ENCODE measurements at regions not wholly inside any gene's neighbourhood (a gene's known extent, or its start where the extent isn't known, plus 50 kb on each side); places are given as distances from the start of the nearest gene placed in this dataset.

DNA sequence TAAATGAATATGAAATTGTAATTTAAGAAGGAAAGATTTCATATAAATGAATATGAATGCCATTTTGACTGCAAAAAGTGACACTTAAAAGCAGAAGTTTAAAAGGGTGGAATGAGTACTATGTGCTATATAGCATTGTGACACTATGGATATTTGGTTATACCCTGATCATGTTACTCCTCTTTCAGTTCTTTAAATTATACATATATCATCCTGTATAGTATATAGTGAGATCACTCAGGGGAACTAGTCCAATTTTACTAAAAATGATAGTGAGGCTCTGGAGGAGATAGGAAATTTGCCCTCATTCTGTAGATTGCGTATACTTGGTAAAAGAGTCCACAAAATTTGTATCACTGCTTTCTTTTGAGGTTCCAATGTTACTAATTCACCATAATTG lies 155.7 kb upstream of the BTG1 start:
- no peaks in the 10 kb centered on the region for H4K20me1 ChIP-seq (ENCODE audit: insufficient read depth)
- no peak overlapping the region for H3K27ac ChIP-seq
- no peak overlapping the region for H3K4me2 ChIP-seq
- no peak overlapping the region for H3K4me3 ChIP-seq
- no peaks in the 10 kb centered on the region; the same call in 1 of the 2 replicates for H3K9me3 ChIP-seq (ENCODE audit: insufficient read depth, low read depth)
- H3K27me3 ChIP-seq (ENCODE audit: insufficient read depth, low read depth), result no peaks in the 10 kb centered on the region
- no peaks in the 10 kb centered on the region for H3K9me2 ChIP-seq (ENCODE audit: insufficient read depth)
- H3K4me1 ChIP-seq (replicated peaks; ENCODE audit: insufficient read depth), result no peaks in the 10 kb centered on the region
- POLR2A ChIA-PET (ENCODE audit: unreplicated experiment), result no interaction called here
- no peaks in the 10 kb centered on the region for H3K36me3 ChIP-seq (ENCODE audit: low read depth)
- intact Hi-C loops (cut with micrococcal nuclease; ENCODE audit: unreplicated experiment), result no loop called here
- H3F3A ChIP-seq (ENCODE audit: insufficient read depth, low read depth), result no peaks in the 10 kb centered on the region
- H3K79me2 ChIP-seq (ENCODE audit: low read depth), result no peaks in the 10 kb centered on the region
- BruUV-seq (replicated peaks), result no TSS peak
- CTCF ChIA-PET, result no interaction called here
- H2AFZ ChIP-seq, result no peak overlapping the region
- DNase-seq, result no peak
- no peak for TF ChIP-seq CTCF (conservative IDR thresholded peaks at IDR 0.05)
- no peak for TF ChIP-seq EZH2 (IDR thresholded peaks at IDR 0.05; ENCODE audit: low read depth)

- no TSS peak for BruUV-seq (replicated peaks)
- ChIA-PET POLR2A (ENCODE audit: unreplicated experiment) (no interaction called here), CTCF (no interaction called here)
- no peak overlapping the region for H3K4me3 ChIP-seq
- DNase-seq, result no peak
- intact Hi-C loops (cut with micrococcal nuclease; ENCODE audit: unreplicated experiment), result no loop called here
- H3F3A ChIP-seq (ENCODE audit: insufficient read depth, low read depth), result no peaks in the 10 kb centered on the region
- H3K4me2 ChIP-seq, result no peak overlapping the region
- H3K9me2 ChIP-seq (ENCODE audit: insufficient read depth), result no peaks in the 10 kb centered on the region
- no peak overlapping the region for H3K27ac ChIP-seq
- no peaks in the 10 kb centered on the region for H3K27me3 ChIP-seq (ENCODE audit: insufficient read depth, low read depth)
- H3K4me1 ChIP-seq (replicated peaks; ENCODE audit: insufficient read depth), result no peaks in the 10 kb centered on the region
- H3K79me2 ChIP-seq (ENCODE audit: low read depth), result no peaks in the 10 kb centered on the region
- TF ChIP-seq CTCF (conservative IDR thresholded peaks at IDR 0.05) (no peak), EZH2 (IDR thresholded peaks at IDR 0.05; ENCODE audit: low read depth) (no peak)
- H3K36me3 ChIP-seq (ENCODE audit: low read depth), result no peaks in the 10 kb centered on the region
- H2AFZ ChIP-seq, result no peak overlapping the region
- H3K9me3 ChIP-seq (ENCODE audit: insufficient read depth, low read depth), result no peaks in the 10 kb centered on the region; the same call in 1 of the 2 replicates
- H4K20me1 ChIP-seq (ENCODE audit: insufficient read depth), result no peaks in the 10 kb centered on the region
Observed at GRCh38 chr12:92300777-92301176, 155.1 kb upstream of the BTG1 start.

GRCh38 chr12:92299744-92300143 lies 154.1 kb upstream of the BTG1 start:
- Histone ChIP-seq H2AFZ (no peak overlapping the region), H3K27ac (no peak overlapping the region), H3K27me3 (ENCODE audit: insufficient read depth, low read depth) (no peaks in the 10 kb centered on the region), H3K4me1 (replicated peaks; ENCODE audit: insufficient read depth) (no peaks in the 10 kb centered on the region), H4K20me1 (ENCODE audit: insufficient read depth) (no peaks in the 10 kb centered on the region), H3K4me2 (no peak overlapping the region), H3K79me2 (ENCODE audit: low read depth) (no peaks in the 10 kb centered on the region), H3K9me3 (ENCODE audit: insufficient read depth, low read depth) (no peaks in the 10 kb centered on the region; the same call in 1 of the 2 replicates), H3K4me3 (no peak overlapping the region), H3F3A (ENCODE audit: insufficient read depth, low read depth) (no peaks in the 10 kb centered on the region), H3K36me3 (ENCODE audit: low read depth) (no peaks in the 10 kb centered on the region), H3K9me2 (ENCODE audit: insufficient read depth) (no peaks in the 10 kb centered on the region)
- no peak for DNase-seq
- ChIA-PET POLR2A (ENCODE audit: unreplicated experiment) (no interaction called here), CTCF (no interaction called here)
- BruUV-seq (replicated peaks), result no TSS peak
- no peak for TF ChIP-seq EZH2 (IDR thresholded peaks at IDR 0.05; ENCODE audit: low read depth)
- no peak for TF ChIP-seq CTCF (conservative IDR thresholded peaks at IDR 0.05)
- intact Hi-C loops (cut with micrococcal nuclease; ENCODE audit: unreplicated experiment), result no loop called here
